IMR-90 (cell line): ENCODE measurements at regions not wholly inside any gene's neighbourhood (a gene's known extent, or its start where the extent isn't known, plus 50 kb on each side); places are given as distances from the start of the nearest gene placed in this dataset.

Source experiments
- CTCF ChIP-seq: conservative IDR thresholded peaks from 2 replicates; pipeline ENCODE4 v1.5.1; 2012; ENCODE audit warnings: mild to moderate bottlenecking, low read depth, low read length, improper control_type of control experiment
- ELK1 ChIP-seq: fragments of 150-350 bp; IDR thresholded peaks from 2 replicates; pipeline ENCODE4 v1.6.1; 2016; ENCODE audit warnings: low read depth, mild to moderate bottlenecking, low read length, moderate library complexity, borderline replicate concordance
- FOS ChIP-seq: fragments of 150-350 bp; IDR thresholded peaks from 2 replicates; pipeline ENCODE4 v1.6.1; 2016; ENCODE audit warnings: low read depth, low read length
- MXI1 ChIP-seq: IDR thresholded peaks from 2 replicates; pipeline ENCODE4 v1.6.1; 2012; ENCODE audit warnings: low read depth, mild to moderate bottlenecking, low read length, moderate library complexity, borderline replicate concordance
- NFE2L2 ChIP-seq: fragments of 150-350 bp; IDR thresholded peaks from 2 replicates; pipeline ENCODE4 v1.6.1; 2016; ENCODE audit warnings: low read depth, mild to moderate bottlenecking, low read length
- POLR2A ChIP-seq: IDR thresholded peaks from 2 replicates; pipeline ENCODE4 v1.6.1; 2012; ENCODE audit warnings: mild to moderate bottlenecking, low read depth, low read length
- RAD21 ChIP-seq: IDR thresholded peaks from 2 replicates; pipeline ENCODE4 v1.6.1; 2012; ENCODE audit warnings: low read length, improper control_type of control experiment
- RCOR1 ChIP-seq: IDR thresholded peaks from 2 replicates; pipeline ENCODE4 v1.6.1; 2012; ENCODE audit warnings: mild to moderate bottlenecking, low read length, improper control_type of control experiment; ENCODE audit not compliant: insufficient replicate concordance
- USF2 ChIP-seq: fragments of 150-350 bp; IDR thresholded peaks from 2 replicates; pipeline ENCODE4 v1.6.1; 2017; ENCODE audit warnings: mild to moderate bottlenecking, antibody characterized with exemption, low read length, low read depth

- TF ChIP-seq ELK1 (no peak), POLR2A (no peak), FOS (no peak), USF2 (no peak), CTCF (no peak), MXI1 (no peak), RAD21 (no peak), RCOR1 (no peak), NFE2L2 (no peak)
These were observed 205.0 kb upstream of the RIMS1 start for GRCh38 chr6:71681234-71681867.
